ENCODE measurements at regions not wholly inside any gene's neighbourhood (a gene's known extent, or its start where the extent isn't known, plus 50 kb on each side); places are given as distances from the start of the nearest gene placed in this dataset.

DNA sequence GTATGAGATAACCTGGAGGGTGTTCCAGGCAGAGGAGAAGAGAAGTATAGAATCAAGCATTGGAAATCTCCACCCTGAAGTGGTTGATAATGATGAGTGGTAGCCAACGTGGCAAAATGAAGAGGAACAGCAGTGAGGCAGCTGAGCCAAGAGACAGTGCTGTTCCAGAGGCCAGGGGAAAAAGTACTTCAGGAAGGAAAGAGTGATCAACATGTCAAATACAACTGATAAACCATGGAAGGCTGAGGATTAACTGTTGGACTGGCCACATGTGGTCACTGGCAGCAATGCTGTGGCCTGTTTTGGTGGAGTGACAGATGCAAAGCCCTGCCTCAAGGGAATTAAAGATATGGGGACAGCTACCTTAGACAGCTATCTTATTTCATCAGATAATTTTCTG lies 51.9 kb upstream of the RMP24 start:
- H3K4me3 ChIP-seq = no peak overlapping the region
- no peak overlapping the region for H3K27ac ChIP-seq
- no peaks in the 10 kb centered on the region for H3K9me3 ChIP-seq
- H3K27me3 ChIP-seq = peaks cover 0 to 16% (median 0%) of the 10 kb centered on the region in 3 donors
- H3K4me1 ChIP-seq = peaks cover 0 to 10% (median 0%) of the 10 kb centered on the region in 4 donors
- intact Hi-C loops (cut with DNase I; ENCODE audit: low total_unique reads) = no loop called here
- WGBS, 5 donors = 34 to 62% (median 52%) methylated on average over 1 of the region's 1 CpG
- DNase-seq = no peak
- TF ChIP-seq CTCF (IDR thresholded peaks at IDR 0.05) (no peak), EP300 (IDR thresholded peaks at IDR 0.05) (no peak), POLR2AphosphoS5 (IDR thresholded peaks at IDR 0.05) (no peak), POLR2A (IDR thresholded peaks at IDR 0.05) (no peak)
- no peaks in the 10 kb centered on the region for H3K36me3 ChIP-seq

Small RNA genes in the stretch of these regions (small RNA-seq; reads per million reads assigned to genes)
- 0 to 1.5 (median 0.45) reads per million in 4 donors for gene MIR187
